Keratinocyte (primary cell): ENCODE measurements at regions not wholly inside any gene's neighbourhood (a gene's known extent, or its start where the extent isn't known, plus 50 kb on each side); places are given as distances from the start of the nearest gene placed in this dataset.

Source experiments
- DNase-seq: peaks from one replicate; pipeline ENCODE4 v3.0.0-alpha.2; 2011; ENCODE audit warnings: low read depth, missing footprints, low spot score
- FAIRE-seq: peaks from 2 replicates; lab custom pipeline; 2011; peaks lifted over from hg19 to GRCh38; lab: Jason Lieb, UNC
- H2AFZ ChIP-seq: 2 replicates; pipeline ENCODE4 v1.6.0; 2012; ENCODE audit warnings: low read length, control low read depth, inconsistent platforms; ENCODE audit not compliant: control insufficient read depth
- H3K27ac ChIP-seq: 2 replicates; pipeline ENCODE4 v1.5.1; 2011; ENCODE audit warnings: low read length; ENCODE audit not compliant: control insufficient read depth, insufficient read depth
- H3K27me3 ChIP-seq: 3 replicates; pipeline ENCODE4 v1.6.0; 2011; ENCODE audit warnings: low read length; ENCODE audit not compliant: control insufficient read depth, insufficient read depth; ENCODE audit errors: extremely low read depth
- H3K36me3 ChIP-seq, 2 experiments: 2 replicates in 1 of 2; 3 replicates in 1 of 2; pipeline ENCODE4 v1.5.1; 2011; ENCODE audit warnings: low read length in 2 of 2, mild to moderate bottlenecking in 1 of 2; ENCODE audit not compliant: control insufficient read depth in 2 of 2, insufficient read depth in 2 of 2; ENCODE audit errors: extremely low read depth in 1 of 2
- H3K4me1 ChIP-seq: 3 replicates; pipeline ENCODE4 v1.5.1; 2011; ENCODE audit warnings: low read length; ENCODE audit not compliant: control insufficient read depth, insufficient read depth; ENCODE audit errors: extremely low read depth
- H3K4me2 ChIP-seq: 3 replicates; pipeline ENCODE4 v1.6.0; 2011; ENCODE audit warnings: low read depth, low read length; ENCODE audit not compliant: control insufficient read depth, insufficient read depth; ENCODE audit errors: extremely low read depth
- H3K4me3 ChIP-seq, 3 experiments: fragments of 200-600 bp in 1 of 3; sonication (generic) in 1 of 3; 2 replicates in 2 of 3; 3 replicates in 1 of 3; pipeline ENCODE4 v1.5.1; 2011 to 2016; ENCODE audit warnings: low read length in 3 of 3, mild to moderate bottlenecking in 3 of 3, control low read depth in 2 of 3, inconsistent platforms in 1 of 3, low read depth in 1 of 3, mixed read lengths in 1 of 3, mixed run types in 1 of 3, moderate library complexity in 1 of 3; ENCODE audit not compliant: control insufficient read depth in 2 of 3, insufficient read depth in 2 of 3; ENCODE audit errors: extremely low read depth in 1 of 3
- H3K79me2 ChIP-seq: 2 replicates; pipeline ENCODE4 v1.6.0; 2012; ENCODE audit warnings: low read length; ENCODE audit not compliant: control insufficient read depth, insufficient read depth
- H3K9ac ChIP-seq: 3 replicates; pipeline ENCODE4 v1.6.0; 2011; ENCODE audit warnings: low read length; ENCODE audit not compliant: control insufficient read depth, insufficient read depth; ENCODE audit errors: extremely low read depth
- H3K9me1 ChIP-seq: 3 replicates; pipeline ENCODE4 v1.6.0; 2011; ENCODE audit warnings: low read length; ENCODE audit not compliant: control insufficient read depth, insufficient read depth; ENCODE audit errors: extremely low read depth
- H3K9me3 ChIP-seq: 2 replicates; pipeline ENCODE4 v1.5.1; 2012; ENCODE audit warnings: low read depth, low read length; ENCODE audit not compliant: control insufficient read depth
- H4K20me1 ChIP-seq: 3 replicates; pipeline ENCODE4 v1.6.0; 2011; ENCODE audit warnings: low read length; ENCODE audit not compliant: control insufficient read depth, insufficient read depth; ENCODE audit errors: extremely low read depth
- CTCF ChIP-seq, 3 experiments: IDR thresholded peaks in 1 of 3; conservative IDR thresholded peaks in 1 of 3; optimal IDR thresholded peaks in 1 of 3; 2 replicates in 2 of 3; 3 replicates in 1 of 3; pipeline versions ENCODE3 to v1.5.1; 2011; ENCODE audit warnings: low read length in 3 of 3, mild to moderate bottlenecking in 3 of 3, moderate library complexity in 2 of 3, control low read depth in 1 of 3, inconsistent platforms in 1 of 3; ENCODE audit not compliant: insufficient read depth in 2 of 3; ENCODE audit errors: extremely low read depth in 1 of 3
- EZH2 ChIP-seq: IDR thresholded peaks from one replicate; pipeline ENCODE4 v1.6.1; 2012; ENCODE audit warnings: inconsistent platforms, mild to moderate bottlenecking, low read length, moderate library complexity
- dilution Hi-C: fragments of 300-500 bp; cut with MboI; formaldehyde crosslinking; loops from one replicate; pipeline ENCODE4 v1.7.0; 2020; ENCODE audit warnings: low sequenced_read_pairs; ENCODE audit not compliant: extremely low pct_ligation_motif_present

GRCh38 chr4:144336633-144337032, 196.1 kb upstream of the GYPA start:
- TF ChIP-seq CTCF (optimal IDR thresholded peaks at IDR 0.05 in 1 of 3, IDR thresholded peaks at IDR 0.05 in 1 of 3, conservative IDR thresholded peaks at IDR 0.05 in 1 of 3; ENCODE audit: extremely low read depth in 1 of 3, insufficient read depth in 2 of 3, low read length in 3 of 3) = no peak
- TF ChIP-seq EZH2 = no peak
- no peak overlapping the region for H3K4me2 ChIP-seq
- no peaks in the 10 kb centered on the region for H3K9me3 ChIP-seq
- no peak for FAIRE-seq
- no peak for DNase-seq
- dilution Hi-C loops = no loop called here
- no peaks in the 10 kb centered on the region for H3K27me3 ChIP-seq
- H3K9me1 ChIP-seq = no peaks in the 10 kb centered on the region
- H3K9ac ChIP-seq = no peak overlapping the region
- no peak overlapping the region for H2AFZ ChIP-seq
- H3K4me1 ChIP-seq = no peaks in the 10 kb centered on the region
- H3K4me3 ChIP-seq = no peak overlapping the region
- no peak overlapping the region for H3K27ac ChIP-seq
- no peaks in the 10 kb centered on the region for H4K20me1 ChIP-seq
- no peaks in the 10 kb centered on the region for H3K79me2 ChIP-seq
- no peaks in the 10 kb centered on the region for H3K36me3 ChIP-seq

GRCh38 chr4:144338148-144338547, 197.6 kb upstream of the GYPA start:
- H3K4me3 ChIP-seq = no peak overlapping the region
- dilution Hi-C loops = no loop called here

More at GRCh38 chr4:144338148-144338547, 197.6 kb upstream of the GYPA start:
- H3K36me3 ChIP-seq = no peaks in the 10 kb centered on the region
- H3K79me2 ChIP-seq = no peaks in the 10 kb centered on the region
- no peak for TF ChIP-seq EZH2
- no peak for TF ChIP-seq CTCF (optimal IDR thresholded peaks at IDR 0.05 in 1 of 3, IDR thresholded peaks at IDR 0.05 in 1 of 3, conservative IDR thresholded peaks at IDR 0.05 in 1 of 3; ENCODE audit: extremely low read depth in 1 of 3, insufficient read depth in 2 of 3, low read length in 3 of 3)
- H3K4me1 ChIP-seq = no peaks in the 10 kb centered on the region
- no peak for DNase-seq
- no peak overlapping the region for H2AFZ ChIP-seq
- no peak overlapping the region for H3K4me2 ChIP-seq
- H3K27me3 ChIP-seq = no peaks in the 10 kb centered on the region
- FAIRE-seq = no peak
- H3K9me1 ChIP-seq = no peaks in the 10 kb centered on the region
- no peak overlapping the region for H3K27ac ChIP-seq
- H3K9ac ChIP-seq = no peak overlapping the region
- H3K9me3 ChIP-seq = no peaks in the 10 kb centered on the region
- H4K20me1 ChIP-seq = no peaks in the 10 kb centered on the region
